Amygdala (tissue), 56 donors: ENCODE measurements at regions not wholly inside any gene's neighbourhood (a gene's known extent, or its start where the extent isn't known, plus 50 kb on each side); places are given as distances from the start of the nearest gene placed in this dataset.
"Not testable (repeated sequence)": the region's sequence is repeated elsewhere in the genome, so short reads cannot be mapped to it uniquely, and the experiment has no call there.

ENCODE experiments used
- DNase-seq, 56 donors: peaks; one replicate each; lab custom pipeline; 2025; lab: John Stamatoyannopoulos, UW

DNA sequence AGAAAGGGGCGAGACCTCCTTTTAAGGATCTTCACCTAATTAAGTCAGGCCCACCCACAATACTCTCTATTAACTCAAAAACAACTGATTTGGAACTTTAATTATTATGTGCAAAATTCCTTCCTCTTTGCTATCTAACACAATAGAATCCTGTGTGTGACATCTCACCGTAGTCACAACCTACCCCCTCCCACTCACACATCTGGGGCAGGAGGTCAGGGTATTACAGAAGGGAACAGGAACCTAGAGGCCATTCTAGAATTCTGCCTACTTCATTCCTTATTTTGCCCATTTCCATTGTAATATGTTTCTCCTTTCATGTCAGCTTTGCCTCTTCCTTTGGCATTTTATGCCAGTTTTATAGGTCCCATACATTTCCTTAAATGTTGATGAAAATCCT, 829.3 kb upstream of the ID2 start:
- no peak for DNase-seq

DNA sequence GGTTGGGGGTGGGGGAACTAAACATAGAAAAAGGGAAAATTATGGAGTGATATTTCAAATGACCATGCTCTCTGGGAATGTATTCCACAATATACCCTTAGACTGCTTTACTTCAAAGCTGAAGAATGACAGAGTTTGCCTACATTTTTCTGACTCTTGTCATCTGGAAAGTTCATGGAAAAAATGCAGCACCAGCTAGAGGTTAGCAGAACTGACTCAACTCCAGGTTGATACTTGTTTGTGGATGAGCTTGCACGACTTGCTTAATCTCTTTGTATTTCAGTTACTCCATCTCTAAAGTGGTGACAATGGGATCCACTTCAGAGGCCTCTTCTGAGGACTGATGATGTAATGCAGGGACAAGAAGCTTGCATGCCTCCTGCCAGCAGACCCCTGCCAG, 824.0 kb upstream of the ID2 start:
- DNase-seq, result no peak

DNA sequence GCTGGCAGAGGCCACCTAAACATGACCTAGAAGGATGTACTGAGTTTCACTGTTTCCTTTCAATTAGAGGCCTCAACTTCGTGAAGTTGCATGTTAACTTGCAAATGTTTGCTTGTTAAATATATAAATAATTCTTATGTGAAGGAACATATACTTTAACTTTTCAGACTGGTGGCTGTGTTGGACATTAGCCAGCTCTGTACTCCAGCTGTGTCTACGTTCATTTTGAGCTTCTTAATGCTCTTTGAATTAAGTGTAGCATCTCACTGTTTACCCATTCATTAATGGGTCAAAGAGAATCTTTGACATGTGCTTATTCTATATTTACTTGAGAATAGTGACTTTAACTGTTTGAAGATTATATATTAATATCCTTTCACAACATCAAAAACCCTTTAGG, 823.2 kb upstream of the ID2 start:
- DNase-seq, result no peak

DNA sequence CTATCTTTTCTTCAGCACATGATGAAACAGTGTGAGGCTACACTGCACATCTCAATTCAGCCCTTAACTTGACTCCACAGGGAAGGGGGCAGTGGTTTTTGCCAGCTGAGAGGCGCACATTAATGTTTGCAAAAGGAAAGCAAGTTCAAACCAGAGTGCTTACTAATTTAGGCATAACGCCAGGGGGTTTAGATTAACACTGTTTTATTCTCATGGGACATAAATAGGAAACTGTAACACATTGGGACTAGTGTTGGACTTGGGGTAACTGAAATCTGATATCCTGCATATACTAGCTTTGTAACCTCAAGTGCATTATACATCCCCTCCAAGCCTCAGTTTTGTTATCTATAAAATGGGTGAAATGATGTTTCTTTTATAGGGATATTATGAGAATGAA, 821.2 kb upstream of the ID2 start:
- DNase-seq, result no peak

DNA sequence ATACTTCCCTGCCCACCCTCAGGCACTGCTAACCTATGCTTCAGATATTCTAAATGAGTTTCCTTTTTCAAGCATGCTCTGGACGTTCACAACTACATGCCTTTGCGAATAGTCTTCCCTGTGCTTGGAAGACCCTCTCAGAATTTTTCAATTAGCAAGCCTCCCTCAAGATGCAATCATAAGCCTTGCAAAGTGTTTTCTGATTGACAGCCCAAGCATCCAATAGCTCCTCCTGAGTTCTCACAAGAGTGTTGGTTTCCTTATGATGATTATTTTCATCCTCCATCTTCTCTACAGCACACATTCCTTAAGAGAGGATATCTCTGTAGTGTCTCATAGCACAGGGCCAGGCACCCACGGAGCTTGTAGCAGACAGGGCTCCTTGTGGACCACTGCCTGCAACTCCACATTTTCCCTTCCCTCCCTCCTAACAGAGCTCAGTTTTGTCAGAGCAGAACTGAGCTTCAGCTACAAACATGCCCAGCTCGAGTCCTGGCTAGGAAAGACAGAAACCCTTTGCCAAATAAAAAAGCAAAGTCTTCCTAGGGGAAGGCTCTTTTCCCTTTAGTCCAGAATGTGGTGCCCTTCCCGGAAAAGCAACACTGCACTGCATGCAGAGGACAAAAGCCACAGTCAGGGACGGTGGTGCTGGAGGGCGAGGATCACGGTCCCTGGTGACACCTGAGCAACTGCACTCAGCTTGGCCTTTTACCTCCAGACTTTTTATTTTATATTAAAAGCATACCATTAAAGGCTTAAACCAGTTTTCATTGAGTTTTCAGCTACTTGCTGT, 819.8 kb upstream of the ID2 start:
- no peak for DNase-seq

DNA sequence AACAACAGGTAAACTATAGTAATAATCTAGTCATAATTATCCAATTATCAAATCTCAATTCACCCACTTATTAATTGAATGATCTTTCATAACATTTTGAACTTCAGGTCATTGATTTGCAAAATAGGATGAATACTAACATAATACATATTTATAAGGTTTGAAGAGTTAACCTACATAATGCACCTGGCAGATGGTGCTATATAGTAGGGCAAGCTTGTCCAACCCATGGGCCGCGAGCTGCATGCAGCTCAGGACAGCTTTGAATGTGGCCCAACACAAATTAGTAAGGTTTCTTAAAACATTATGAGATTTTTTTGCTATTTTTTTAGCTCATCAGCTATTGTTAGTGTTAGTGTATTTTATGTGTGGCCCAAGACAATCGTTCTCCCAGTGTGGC, 815.8 kb upstream of the ID2 start:
- DNase-seq, result no peak

DNA sequence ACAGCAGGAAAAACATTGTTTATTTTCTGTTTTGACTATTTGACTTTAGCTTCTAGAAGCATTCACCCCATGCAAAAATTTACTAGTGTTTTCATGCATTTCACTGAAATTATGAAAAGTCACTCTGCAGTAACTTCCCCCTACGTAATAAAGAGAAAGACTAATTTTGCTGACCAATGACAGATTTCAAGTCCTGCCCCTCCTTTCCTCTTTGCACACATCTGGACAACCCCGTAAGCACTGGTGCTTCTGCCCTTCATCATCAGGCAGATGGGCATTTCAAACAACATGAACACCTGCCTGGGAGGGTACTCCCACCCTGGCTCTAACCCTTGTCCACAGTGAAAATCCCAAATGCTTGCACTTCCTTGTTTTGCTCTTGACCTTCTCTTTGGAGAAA, 815.0 kb upstream of the ID2 start:
- no peak for DNase-seq

DNA sequence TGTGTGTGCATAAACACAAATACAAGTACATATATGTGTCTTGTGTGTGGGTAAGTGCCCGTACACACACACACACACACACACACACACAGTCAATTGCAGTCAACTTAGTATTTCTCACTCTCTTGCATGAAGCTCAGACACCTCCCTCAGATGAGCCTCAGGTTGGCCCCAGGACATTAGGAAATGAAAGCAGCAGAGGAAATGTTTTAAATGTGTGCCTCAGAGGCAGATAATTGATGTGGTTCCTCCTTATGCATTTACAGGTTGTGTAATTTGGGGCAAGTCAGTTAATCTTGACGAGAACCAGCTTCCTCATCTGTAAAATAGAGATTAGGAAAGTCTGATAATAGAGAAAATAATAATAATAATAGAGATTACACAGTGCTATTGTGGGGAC, 814.0 kb upstream of the ID2 start:
- DNase-seq, result no peak

DNA sequence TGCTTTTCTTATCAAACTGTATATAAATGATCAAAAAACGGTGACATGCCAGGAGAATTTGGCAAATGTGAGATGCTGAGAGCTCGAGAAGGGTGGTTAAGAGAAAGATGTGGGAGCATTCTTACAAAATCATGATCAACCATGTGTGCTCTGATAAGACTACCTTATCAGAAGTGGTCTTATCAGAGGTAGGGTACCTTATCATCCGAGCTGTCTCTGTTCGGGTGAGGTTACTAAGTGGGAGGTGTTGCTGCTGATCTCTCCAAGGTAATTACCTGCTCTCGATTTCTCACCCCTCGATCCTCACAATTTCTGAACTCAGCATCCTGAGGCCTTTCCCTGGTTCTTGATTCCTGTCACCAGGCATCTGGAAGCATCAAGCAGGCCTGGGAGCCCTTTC, 813.0 kb upstream of the ID2 start:
- no peak for DNase-seq

DNA sequence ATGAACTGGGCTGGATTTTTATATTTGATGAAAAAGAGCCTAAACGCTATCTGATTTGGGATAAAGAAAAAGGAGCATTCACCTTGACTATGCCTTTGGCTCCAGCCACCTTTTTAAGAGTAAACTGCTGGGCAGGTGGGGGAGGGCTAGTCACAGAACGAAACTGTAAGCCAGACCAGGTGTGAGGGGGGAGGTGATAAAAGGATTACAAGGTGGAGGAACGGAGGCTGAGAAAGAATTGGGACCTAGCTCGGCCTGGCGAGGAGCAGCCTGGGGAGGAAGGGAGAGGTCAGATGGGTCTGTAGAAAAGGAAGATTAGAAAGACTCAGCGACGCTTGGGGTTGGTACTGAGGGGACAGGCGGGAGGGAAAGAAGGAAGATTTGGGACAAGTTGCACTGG, 805.4 kb upstream of the ID2 start:
- not testable (repeated sequence) for DNase-seq

DNA sequence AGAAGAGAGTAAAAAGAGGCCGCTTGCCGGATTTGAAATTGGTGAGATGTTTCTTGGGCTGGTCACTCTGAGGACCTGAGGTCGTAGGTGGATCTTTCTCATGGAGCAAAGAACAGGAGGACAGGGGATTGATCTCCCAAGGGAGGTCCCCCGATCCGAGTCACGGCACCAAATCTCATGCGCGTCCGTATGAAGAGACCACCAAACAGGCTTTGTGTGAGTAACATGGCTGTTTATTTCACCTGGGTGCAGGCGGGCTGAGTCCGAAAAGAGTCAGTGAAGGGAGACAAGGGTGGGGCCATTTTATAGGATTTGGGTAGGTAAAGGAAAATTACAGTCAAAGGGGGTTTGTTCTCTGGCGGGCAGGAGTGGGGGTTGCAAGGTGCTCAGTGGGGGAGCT, 803.6 kb upstream of the ID2 start:
- not testable (repeated sequence) for DNase-seq

DNA sequence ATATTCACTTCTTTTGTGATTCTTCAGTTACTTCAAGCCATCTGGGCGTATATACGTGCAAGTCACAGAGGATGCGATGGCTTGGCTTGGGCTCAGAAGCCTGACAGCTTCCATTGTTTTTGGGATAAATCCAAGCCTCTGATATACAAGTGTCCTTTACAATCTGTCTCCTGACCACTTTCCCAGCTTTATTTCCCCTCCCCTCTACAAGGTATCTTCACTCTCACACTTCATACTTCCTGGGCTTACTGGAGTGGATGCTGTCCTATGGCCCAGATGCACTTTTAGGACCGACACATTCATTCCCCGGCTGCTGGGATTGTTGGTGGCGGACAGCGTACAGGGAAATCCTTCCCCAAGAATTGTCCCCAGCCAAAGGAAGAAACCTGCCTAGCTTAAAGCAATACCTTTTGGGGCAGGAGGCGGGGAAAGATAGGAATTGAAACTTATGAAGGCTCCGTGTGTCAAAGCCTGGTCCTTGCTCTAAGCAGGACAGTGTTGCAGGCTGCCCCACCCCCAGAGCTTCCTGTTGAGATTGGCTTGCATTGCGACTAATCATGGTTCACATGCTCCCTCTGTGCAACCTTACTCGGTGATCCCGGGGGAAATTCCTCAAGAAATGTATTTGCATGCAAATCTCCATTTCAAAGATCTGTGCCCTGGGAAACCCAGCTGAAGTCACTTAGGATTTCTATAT, 802.9 kb upstream of the ID2 start:
- DNase-seq, result no peak

DNA sequence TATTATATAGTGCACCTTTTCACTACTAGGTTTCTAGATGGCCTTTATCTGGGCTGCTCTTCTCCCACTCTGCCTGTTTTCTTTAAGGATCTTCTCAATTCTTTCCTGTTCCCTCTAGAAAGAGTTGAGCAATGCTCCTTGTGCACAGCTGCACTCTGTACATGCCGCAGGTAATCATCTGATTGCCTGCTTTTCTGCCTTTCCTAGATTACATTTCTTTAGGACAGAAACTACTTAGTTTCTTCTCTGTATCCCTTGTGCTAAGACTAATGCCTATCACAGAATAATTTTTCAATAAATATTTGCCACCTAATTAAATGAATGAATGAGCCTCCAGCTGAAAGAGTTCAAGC, 802.4 kb upstream of the ID2 start:
- DNase-seq, result no peak

DNA sequence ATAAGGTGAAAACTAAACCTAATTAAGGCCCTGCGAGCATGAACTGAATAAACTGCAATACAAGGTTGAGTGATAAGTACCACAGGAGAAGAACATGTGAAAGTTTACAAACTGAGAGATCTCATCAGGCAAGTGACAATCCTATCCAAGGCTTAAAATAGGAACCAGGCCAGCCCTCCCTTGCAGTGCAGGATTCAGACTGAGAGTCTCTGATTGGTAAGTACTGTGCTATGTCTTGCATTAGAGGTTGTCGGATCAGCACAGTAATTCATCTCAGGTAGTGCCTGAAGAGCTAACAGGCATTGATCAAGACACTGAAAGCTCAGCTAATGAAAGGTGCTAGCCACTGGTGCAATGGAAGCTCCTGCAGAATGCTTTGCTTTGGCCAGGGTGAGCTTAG, 801.7 kb upstream of the ID2 start:
- DNase-seq, result no peak

DNA sequence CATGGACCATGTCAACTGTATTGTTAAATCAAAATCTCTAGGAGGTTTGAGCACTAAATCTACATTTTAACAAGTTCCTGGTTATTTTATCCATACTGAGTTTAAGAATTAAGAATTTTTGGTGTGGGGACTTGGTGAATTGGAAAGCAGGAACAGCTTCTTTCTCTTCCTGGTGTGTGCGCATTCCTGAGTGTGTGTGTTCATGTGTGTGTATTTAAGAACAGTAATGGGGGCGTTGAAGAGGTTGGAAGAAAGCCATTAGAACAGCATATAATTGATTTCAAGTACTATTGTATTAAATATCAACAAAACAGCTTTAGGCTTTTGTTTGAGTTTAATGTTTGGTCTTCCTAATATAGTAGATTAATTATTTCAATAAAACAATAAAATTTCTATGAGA, 801.3 kb upstream of the ID2 start:
- DNase-seq, result no peak

DNA sequence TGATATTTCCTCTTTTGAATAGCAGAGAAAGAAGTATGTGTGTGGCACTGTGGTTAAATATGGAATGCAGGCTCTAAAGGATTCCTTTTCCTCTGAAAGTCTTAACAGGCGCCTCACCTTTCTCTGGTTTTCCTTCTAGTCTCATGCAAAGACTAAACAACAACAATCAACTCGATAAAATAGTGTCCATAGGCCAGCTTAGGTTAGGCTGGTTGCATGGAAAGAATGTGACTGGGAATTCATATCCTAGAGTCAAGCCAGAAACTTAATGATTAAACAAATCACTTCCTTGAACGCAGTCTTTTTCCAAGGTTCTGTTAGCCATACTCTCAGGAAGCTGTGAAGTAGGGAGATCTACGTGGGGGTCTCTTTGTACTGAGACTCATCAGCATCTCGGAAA, 800.8 kb upstream of the ID2 start:
- DNase-seq, result no peak

DNA sequence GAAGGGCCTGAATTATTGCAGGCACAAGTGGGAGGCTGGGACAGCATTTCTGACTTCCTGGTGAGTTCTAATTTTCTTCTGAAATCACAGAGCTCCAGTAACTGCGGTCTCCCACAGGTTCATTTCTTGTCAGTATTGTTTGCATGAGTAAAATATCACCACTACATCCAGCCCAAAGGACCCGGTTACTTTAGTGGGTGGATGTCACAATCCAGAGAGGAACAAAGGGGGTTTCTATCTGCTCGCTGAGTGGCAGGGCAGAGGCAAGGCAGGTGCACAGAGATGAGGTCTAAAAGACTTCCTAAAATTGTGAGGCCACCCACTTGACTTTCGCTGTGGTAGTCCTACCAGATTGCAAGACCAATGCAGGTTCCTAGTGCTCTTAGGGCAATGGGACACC, 800.4 kb upstream of the ID2 start:
- DNase-seq, result no peak

DNA sequence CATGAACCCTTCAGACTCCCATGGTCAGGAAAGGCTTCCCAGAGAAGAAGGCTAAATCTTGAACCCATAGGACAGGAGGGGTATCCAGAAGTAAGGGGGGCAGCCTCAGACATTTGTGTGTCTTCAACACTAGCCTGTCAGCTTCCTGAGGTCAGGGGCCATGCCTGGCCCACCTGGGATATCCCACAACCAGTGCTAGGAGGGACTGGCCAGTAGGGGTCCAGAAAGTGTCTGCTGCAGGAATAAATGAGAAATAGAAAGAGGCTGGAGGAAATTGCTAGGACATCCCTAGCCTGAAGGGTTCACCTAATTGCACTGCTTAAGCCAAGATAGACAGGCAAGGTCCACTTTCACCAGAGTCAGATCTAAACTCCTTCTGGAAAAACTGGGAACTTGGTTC, 799.6 kb upstream of the ID2 start:
- no peak for DNase-seq

DNA sequence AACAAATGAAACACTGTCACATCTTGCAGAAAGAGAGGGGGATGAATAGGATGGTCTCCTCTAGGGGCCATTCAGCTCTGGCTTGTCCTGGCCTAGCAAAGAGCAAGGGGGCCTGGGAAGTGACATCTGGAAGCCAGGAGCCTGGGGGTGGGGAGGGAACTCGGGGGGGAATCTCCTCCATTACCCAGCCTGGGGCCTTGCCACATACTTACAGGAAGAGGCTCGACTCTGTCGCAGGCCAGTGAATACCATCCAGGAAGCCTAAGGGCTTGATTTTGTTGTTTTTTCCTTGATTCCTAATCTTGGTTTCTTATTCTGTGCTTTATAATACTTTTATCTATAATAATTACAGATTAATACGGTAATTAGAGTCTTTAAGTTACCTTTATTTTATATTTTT, 797.5 kb upstream of the ID2 start:
- DNase-seq, result no peak

DNA sequence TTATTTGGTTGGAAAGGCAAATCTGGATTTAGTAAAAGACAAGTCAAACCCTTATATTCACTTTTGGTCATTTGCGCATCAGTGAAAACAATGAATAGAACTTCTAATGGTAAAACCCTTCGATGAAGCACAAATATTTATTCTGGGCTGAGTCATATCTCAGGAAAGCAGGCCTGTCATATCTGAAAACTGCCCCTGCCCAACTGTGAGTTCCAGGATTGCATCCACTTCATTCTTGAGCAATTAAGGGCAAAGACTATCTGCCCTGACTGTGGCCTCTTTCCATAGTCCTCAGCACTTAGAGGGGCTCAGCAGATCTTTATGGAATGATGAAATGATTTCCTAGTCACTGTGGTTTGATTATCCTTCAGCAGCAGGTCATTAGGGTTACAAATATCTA, 795.2 kb upstream of the ID2 start:
- no peak for DNase-seq

DNA sequence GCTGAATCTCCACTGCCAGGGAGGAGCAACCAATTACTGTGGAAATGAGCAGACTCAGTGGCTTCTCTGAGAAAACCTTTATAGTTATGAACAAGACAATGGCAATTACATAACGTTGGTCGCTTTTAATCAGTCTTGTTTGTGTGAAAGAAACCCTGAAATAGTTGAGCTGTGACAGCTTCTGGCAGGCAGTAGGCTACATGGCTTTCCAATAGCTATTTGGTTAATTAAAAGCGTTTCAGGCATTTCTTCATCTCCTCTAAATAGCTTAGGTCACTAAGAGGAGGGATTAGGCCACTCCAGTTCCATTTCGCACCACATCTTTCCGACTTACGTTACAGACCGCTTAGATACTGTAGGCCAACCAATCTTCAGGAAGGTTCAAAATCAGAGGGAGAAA, 794.4 kb upstream of the ID2 start:
- DNase-seq, result peak in 3 of 56 donors; percentile 2 to 6 (median 3)

DNA sequence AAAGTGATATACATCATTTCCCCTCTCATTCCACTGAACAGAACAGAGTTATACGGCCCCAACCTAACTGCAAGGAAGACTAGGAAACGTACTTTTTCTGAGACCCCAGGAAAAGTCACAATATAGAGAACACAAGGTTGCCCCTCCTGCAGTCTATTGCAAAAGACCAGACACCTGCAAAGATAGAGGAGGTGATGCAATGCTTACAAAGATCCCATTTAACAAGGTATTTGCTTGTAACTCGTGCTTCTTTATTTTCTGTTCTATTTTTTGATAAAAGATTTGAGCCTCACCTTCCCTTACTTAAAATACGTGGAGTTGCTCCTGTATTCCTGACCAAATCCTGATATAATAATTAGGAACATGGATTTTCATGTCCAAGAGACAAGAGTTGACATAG, 793.0 kb upstream of the ID2 start:
- no peak for DNase-seq

DNA sequence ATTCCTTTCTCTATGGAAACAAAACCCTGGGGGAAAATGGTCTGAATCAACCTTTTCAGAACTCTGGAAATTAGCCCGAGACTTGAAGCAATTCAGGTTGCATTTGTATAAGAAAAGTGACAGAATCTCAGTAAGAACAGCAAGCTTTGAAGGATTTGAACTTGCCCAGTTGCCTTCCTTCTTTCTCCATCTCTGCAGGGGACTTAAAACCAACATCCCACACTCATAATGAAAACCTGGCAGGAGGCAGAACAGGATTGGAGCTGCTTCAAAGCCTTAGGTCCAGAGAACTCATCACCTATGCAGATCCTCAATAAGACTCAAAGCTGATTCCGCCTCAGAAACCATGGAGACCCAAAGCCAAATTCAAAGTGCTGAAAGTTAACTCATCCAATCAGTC, 790.5 kb upstream of the ID2 start:
- peak in 1 of 56 donors; percentile 1 for DNase-seq
